ENCODE measurements at regions not wholly inside any gene's neighbourhood (a gene's known extent, or its start where the extent isn't known, plus 50 kb on each side); places are given as distances from the start of the nearest gene placed in this dataset.

DNA sequence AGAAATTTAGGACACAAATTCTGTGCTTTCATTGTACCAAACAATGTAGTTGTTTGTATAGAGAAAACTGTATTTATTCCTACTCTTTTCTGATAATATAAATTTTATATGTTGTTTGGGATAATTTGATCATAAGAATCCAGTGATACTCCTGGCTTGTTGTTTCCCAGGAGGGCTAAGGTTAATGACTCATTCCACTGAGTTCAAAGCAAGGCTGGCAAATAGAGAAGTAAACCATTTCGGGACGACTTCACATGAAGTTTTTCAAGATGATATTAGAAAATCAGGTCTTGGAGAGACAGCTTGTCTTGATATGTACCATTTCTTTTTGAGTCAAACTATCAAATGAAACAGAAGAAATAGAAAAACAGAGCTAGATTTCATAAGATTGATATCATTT is 326.1 kb upstream of the CNR1 start:
- no peaks in the 10 kb centered on the region for H3K27me3 ChIP-seq (ENCODE audit: insufficient read depth, low read depth)
- no peaks in the 10 kb centered on the region for H3K36me3 ChIP-seq (ENCODE audit: low read depth)
- H3K9me2 ChIP-seq (ENCODE audit: insufficient read depth): no peaks in the 10 kb centered on the region
- H3F3A ChIP-seq (ENCODE audit: insufficient read depth, low read depth): no peaks in the 10 kb centered on the region
- H3K9me3 ChIP-seq (ENCODE audit: insufficient read depth, low read depth): no peaks in the 10 kb centered on the region
- TF ChIP-seq, protein P1, sequence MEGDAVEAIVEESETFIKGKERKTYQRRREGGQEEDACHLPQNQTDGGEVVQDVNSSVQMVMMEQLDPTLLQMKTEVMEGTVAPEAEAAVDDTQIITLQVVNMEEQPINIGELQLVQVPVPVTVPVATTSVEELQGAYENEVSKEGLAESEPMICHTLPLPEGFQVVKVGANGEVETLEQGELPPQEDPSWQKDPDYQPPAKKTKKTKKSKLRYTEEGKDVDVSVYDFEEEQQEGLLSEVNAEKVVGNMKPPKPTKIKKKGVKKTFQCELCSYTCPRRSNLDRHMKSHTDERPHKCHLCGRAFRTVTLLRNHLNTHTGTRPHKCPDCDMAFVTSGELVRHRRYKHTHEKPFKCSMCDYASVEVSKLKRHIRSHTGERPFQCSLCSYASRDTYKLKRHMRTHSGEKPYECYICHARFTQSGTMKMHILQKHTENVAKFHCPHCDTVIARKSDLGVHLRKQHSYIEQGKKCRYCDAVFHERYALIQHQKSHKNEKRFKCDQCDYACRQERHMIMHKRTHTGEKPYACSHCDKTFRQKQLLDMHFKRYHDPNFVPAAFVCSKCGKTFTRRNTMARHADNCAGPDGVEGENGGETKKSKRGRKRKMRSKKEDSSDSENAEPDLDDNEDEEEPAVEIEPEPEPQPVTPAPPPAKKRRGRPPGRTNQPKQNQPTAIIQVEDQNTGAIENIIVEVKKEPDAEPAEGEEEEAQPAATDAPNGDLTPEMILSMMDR (conservative IDR thresholded peaks at IDR 0.05): no peak
- TF ChIP-seq EZH2 (IDR thresholded peaks at IDR 0.05; ENCODE audit: low read depth): no peak
- ChIA-PET CTCF (no interaction called here), POLR2A (ENCODE audit: unreplicated experiment) (no interaction called here)
- no peak for DNase-seq
- no peak overlapping the region for H3K27ac ChIP-seq
- BruUV-seq (replicated peaks): no TSS peak
- intact Hi-C loops (cut with micrococcal nuclease; ENCODE audit: unreplicated experiment): no loop called here
- H4K20me1 ChIP-seq (ENCODE audit: insufficient read depth): no peaks in the 10 kb centered on the region
- H2AFZ ChIP-seq: no peak overlapping the region
- no peak overlapping the region for H3K4me3 ChIP-seq
- H3K4me2 ChIP-seq: no peak overlapping the region
- H3K79me2 ChIP-seq (ENCODE audit: low read depth): no peaks in the 10 kb centered on the region
- H3K4me1 ChIP-seq (replicated peaks; ENCODE audit: insufficient read depth): no peaks in the 10 kb centered on the region

DNA sequence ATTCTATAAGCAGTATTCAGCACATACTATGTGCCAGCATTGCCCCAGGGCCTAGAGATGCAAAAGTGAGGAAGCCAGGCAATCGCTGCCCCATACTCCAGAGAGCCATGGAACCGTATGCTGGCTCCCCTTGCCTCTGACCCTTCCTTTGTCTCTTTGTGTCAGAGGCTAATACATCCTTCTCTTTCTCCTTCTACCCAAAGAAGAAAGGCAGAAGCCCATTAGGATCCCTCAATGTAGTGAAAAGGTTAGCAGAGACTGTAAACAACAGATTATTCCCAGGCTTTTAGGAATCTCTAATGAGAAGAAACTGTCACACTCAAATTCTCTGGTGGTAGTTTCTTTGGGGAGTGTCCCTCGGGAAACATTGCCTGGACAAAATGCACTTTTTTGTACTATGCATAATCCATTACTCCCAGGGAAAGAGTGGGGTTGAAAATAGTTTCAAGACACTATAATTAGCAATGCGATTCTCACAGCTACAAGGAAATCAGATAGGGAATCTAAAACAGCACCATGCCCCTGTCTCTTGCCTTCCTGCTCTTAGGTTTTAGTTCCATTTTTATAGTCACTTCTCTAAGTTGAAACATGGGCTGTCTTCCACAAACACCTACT is 325.2 kb upstream of the CNR1 start:
- H3K79me2 ChIP-seq (ENCODE audit: low read depth): no peaks in the 10 kb centered on the region
- H3K4me2 ChIP-seq: no peak overlapping the region
- H3K36me3 ChIP-seq (ENCODE audit: low read depth): no peaks in the 10 kb centered on the region
- no peaks in the 10 kb centered on the region for H3K9me2 ChIP-seq (ENCODE audit: insufficient read depth)
- no peak for TF ChIP-seq EZH2 (IDR thresholded peaks at IDR 0.05; ENCODE audit: low read depth)
- TF ChIP-seq, protein P1 (conservative IDR thresholded peaks at IDR 0.05): no peak
- DNase-seq: no peak
- no peaks in the 10 kb centered on the region for H4K20me1 ChIP-seq (ENCODE audit: insufficient read depth)
- ChIA-PET CTCF (no interaction called here), POLR2A (ENCODE audit: unreplicated experiment) (interaction anchor here (0.6 kb wide), 1 partner anchor 349 kb away, joined by 8 read pairs; no protein-coding TSS in a partner anchor)
- no peak overlapping the region for H2AFZ ChIP-seq
- no peak overlapping the region for H3K27ac ChIP-seq
- H3K27me3 ChIP-seq (ENCODE audit: insufficient read depth, low read depth): no peaks in the 10 kb centered on the region
- no peak overlapping the region for H3K4me3 ChIP-seq
- BruUV-seq (replicated peaks): no TSS peak
- no peaks in the 10 kb centered on the region for H3K4me1 ChIP-seq (replicated peaks; ENCODE audit: insufficient read depth)
- H3F3A ChIP-seq (ENCODE audit: insufficient read depth, low read depth): no peaks in the 10 kb centered on the region
- intact Hi-C loops (cut with micrococcal nuclease; ENCODE audit: unreplicated experiment): no loop called here
- H3K9me3 ChIP-seq (ENCODE audit: insufficient read depth, low read depth): no peaks in the 10 kb centered on the region

DNA sequence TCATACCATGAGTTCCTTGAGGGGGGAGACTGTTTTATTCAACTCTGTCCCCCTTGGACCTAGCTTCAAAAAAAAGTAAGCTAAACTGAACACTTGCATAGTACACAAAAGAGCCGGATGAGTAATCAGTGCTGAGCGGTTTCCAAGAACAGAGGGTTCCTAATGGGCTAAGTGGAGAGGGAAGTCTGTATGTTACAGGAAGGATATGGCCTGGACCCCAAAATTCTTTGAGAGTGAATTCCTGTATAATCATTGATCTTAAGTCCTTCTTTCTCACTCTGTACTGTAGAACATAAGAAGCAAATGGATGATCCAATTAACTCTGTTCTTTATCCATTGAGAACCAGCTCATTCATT is 324.7 kb upstream of the CNR1 start:
- CTCF ChIA-PET: no interaction called here
- H3K79me2 ChIP-seq (ENCODE audit: low read depth): no peaks in the 10 kb centered on the region
- BruUV-seq (replicated peaks): no TSS peak
- no peak for DNase-seq
- no peak overlapping the region for H3K4me3 ChIP-seq
- no peaks in the 10 kb centered on the region for H3F3A ChIP-seq (ENCODE audit: insufficient read depth, low read depth)
- H3K4me2 ChIP-seq: no peak overlapping the region
- H3K27ac ChIP-seq: no peak overlapping the region
- no peaks in the 10 kb centered on the region for H3K27me3 ChIP-seq (ENCODE audit: insufficient read depth, low read depth)
- H3K36me3 ChIP-seq (ENCODE audit: low read depth): no peaks in the 10 kb centered on the region
- no peaks in the 10 kb centered on the region for H3K9me3 ChIP-seq (ENCODE audit: insufficient read depth, low read depth)
- TF ChIP-seq EZH2 (IDR thresholded peaks at IDR 0.05; ENCODE audit: low read depth): no peak
- TF ChIP-seq, protein P1 (conservative IDR thresholded peaks at IDR 0.05): no peak
- H3K4me1 ChIP-seq (replicated peaks; ENCODE audit: insufficient read depth): no peaks in the 10 kb centered on the region
- no peak overlapping the region for H2AFZ ChIP-seq
- intact Hi-C loops (cut with micrococcal nuclease; ENCODE audit: unreplicated experiment): no loop called here
- POLR2A ChIA-PET (ENCODE audit: unreplicated experiment): interaction anchor here (0.6 kb wide), 1 partner anchor 349 kb away, joined by 8 read pairs; no protein-coding TSS in a partner anchor
- H4K20me1 ChIP-seq (ENCODE audit: insufficient read depth): no peaks in the 10 kb centered on the region
- H3K9me2 ChIP-seq (ENCODE audit: insufficient read depth): no peaks in the 10 kb centered on the region
